GM21737 (cell line): ENCODE measurements at regions not wholly inside any gene's neighbourhood (a gene's known extent, or its start where the extent isn't known, plus 50 kb on each side); places are given as distances from the start of the nearest gene placed in this dataset.

ENCODE experiments used
- ATAC-seq: cut with Tn5 transposase; IDR thresholded peaks from one replicate; pipeline ENCODE4 v1.9.1; 2021; ENCODE audit warnings: mild to moderate bottlenecking, moderate library complexity; ENCODE audit not compliant: unreplicated experiment

GRCh38 chr15:85976102-85976501 lies 103.6 kb upstream of the AGBL1 start:
- no peak for ATAC-seq

DNA sequence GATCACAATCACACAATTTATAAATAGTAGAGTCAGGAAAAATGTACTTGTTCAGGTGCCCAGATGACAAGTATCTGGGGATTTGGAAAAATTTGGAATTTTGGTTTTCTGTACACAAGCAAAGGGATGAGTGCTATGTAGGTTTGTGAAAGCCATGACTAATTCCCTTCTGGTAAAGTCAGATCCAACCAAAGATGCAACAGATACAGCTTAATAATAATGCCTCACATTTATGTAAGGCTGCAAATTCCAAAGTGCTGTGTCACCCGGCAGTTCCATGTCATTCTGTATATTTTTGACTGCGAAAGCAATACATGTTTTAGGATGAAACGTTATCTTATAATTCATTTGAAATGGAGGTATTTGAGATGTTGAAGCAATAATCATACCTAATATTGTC lies 102.7 kb upstream of the AGBL1 start:
- no peak for ATAC-seq

DNA sequence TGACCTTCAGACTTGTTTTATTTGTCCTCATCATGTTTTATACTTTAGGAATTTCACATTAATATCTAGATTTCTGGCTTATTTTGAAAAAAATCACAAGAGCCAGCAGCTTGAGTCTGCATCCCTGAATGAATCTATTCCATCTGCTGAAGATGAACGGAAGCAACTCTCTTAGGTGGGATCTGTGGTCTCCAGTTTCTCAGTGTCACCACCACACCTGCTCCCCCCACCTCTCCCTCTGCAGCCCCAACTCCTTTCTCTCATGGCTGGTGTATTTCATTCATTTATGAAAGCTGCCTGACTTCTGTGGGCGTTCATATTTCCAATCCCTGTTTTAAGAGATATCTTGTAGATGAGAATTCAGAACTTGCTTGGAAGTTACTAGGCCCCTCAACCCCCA lies 102.1 kb upstream of the AGBL1 start:
- ATAC-seq: no peak

- no peak for ATAC-seq
These were observed 99.7 kb upstream of the AGBL1 start for GRCh38 chr15:85979929-85980328.

DNA sequence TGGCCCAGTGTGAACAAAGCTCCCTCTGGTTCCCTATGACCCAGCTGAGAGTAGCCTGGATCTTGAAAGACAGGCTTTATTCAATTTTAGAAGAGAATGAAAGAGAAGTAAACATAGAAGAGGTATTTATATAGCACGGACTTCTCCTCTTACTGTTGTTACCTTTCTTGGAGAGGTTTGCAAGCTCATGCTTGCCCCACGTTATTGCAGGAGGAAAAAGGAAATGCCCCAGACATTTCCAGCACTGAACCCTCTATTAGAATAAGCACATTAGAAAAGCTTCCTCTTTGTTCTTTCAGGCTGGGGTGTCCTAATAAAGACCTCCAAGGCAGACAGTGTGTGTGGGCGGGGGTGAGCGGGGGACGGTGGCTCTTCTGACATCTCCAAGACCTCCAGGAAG lies 98.7 kb upstream of the AGBL1 start:
- no peak for ATAC-seq

- ATAC-seq: no peak
These were observed 95.4 kb upstream of the AGBL1 start for GRCh38 chr15:85984241-85984640.

GRCh38 chr15:85986116-85986515 lies 93.6 kb upstream of the AGBL1 start:
- ATAC-seq: no peak

DNA sequence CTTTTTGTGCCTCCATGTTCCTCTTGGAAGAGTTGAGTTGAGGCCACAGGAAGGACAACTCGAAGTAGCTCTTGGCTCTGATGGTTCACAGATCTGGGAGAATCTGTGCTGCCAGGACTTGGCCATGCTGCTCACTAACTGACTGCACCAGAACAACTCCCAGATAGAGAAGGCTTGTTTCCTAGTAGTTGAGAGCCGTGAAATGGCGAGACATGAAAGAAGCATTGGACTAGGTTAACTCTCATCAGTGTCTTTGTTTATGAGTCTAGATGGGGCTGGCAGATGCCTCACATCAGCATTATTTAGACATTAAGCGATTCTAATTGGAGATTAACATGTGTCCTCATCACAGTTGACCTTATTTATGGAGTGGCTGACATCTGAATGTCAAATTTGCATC lies 92.9 kb upstream of the AGBL1 start:
- no peak for ATAC-seq

DNA sequence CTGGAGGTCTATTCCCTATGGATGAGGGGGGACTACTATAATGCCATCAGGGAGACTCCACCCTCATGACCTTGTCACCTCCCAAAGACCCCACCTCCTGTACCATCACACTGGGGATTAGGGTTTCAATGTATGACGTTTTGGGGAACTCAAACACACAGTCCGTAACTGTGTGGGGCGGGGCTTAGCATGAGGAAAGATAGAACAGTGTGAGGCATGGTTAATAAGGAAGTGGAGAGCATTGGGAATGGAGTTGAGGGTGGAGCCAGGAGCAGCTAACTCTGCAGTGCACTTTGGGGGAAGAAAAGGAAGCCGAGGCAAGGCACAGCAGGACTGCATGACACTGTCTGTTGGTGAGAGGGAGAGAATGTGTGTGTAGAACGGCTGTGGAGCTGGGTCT lies 90.9 kb upstream of the AGBL1 start:
- no peak for ATAC-seq

DNA sequence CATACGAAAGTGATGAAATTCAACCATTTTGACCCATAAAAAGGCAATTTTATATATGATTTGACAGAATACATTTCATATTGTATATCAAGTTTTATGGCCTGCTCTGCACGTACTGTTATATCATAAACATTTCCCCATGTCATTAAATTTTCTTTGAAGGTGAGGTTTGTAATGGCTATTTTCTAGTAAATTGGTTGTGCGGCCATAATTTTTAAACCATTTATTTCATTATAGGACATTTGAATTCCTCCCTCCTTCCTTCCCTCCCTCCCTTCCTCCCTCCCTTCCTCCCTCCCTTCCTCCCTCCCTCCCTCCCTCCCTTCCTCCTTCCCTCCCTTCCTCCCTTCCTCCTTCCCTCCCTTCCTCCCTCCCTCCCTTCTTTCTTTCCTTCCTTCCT lies 87.4 kb upstream of the AGBL1 start:
- ATAC-seq: no peak

GRCh38 chr15:85993116-85993515 lies 86.6 kb upstream of the AGBL1 start:
- ATAC-seq: no peak

- no peak for ATAC-seq
These were observed 82.1 kb upstream of the AGBL1 start for GRCh38 chr15:85997618-85998017.

DNA sequence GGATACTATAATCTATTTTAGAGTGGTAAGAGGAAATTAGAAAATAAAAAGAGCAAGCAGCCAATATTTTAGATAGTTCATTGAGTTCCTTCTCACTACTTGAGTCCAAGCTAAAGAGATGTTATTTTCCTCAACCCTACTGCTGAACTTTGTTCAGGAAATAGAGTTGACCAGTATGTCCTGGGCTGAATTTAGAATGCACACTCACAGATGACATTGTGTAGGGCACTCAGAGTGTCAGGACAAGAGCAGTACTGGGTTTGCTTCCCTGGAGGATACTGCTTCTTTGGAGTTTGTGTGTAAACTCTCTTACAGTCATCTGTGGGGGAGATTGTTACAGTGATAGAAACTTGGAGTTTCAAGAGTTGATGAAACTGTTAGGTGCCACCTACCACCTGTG lies 80.0 kb upstream of the AGBL1 start:
- no peak for ATAC-seq

- no peak for ATAC-seq
These were observed 78.5 kb upstream of the AGBL1 start for GRCh38 chr15:86001200-86001599.

DNA sequence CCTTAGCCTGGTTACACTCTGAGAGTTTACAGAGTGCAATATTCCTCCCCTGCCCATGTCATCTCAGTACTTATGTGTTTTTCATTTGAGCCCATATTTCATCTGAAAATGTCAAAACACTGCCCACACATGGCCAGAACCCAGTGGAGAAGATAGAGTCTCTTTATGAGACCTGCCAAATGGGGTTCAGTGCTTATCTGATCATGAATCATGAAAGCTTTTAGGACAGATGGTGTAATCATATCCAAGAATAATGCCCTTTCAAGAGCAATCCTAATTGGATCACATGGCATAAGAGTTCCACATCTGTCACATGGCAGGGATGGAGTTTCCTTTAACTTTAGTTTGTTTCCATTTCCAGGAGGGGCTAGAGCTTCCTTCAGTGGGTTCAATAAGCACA lies 77.2 kb upstream of the AGBL1 start:
- ATAC-seq: no peak

DNA sequence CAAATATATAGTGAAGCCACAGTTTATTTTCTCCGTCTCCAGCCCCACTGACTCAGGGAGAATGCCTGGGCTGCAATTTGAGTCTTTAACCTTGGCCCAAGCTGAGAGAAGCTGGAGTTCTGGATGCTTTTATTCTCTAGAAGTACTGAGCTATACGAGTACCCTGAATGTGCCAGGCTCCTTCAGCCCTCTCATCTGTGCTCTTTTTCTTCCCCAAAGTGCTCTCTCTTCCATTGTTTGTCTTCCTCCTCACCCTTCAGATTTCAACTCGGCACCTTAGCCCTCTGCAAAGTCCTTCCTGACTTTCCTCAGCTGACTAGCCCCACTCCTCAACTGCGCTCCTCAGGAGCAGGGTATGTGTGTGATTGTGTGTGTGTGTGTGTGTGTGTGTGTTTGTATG lies 75.6 kb upstream of the AGBL1 start:
- ATAC-seq: no peak

DNA sequence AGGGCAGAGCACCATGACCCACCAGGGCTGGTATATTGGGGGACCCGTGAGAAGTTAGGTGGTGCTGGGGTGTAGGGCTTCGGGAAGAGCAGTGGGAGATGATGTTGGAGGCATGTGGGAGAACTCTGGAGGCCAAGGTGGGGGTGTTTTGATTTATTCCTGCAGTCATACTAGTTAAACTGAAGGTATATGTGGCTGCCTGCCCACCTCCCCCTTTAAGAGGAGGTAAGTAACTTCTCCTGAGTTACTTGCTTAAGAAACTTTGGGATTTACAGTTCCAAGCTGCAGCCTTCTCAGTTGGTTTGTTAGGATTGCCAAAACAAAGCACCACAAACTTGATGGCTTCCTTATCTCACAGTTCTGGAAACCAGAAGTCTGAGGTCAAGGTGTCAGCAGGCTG lies 73.1 kb upstream of the AGBL1 start:
- no peak for ATAC-seq

DNA sequence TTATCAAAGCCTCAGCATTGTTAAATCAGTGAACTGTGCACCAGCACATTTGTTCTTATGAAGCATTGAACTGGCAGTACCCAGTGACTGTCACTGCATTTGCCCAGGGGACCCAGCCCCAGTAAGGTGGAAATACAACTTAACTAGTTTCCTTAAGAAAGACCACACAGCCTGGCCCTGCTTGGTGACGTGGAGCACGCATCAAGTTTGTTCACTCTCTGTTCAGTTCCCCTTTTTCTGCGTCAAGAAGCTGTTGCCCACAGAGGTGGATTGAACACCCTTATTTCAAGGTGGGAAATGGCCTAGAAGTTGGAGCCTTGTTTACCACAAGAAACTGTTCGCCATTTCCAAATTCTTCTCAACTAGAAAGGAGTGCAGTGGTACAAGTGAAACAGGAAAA lies 69.9 kb upstream of the AGBL1 start:
- no peak for ATAC-seq

DNA sequence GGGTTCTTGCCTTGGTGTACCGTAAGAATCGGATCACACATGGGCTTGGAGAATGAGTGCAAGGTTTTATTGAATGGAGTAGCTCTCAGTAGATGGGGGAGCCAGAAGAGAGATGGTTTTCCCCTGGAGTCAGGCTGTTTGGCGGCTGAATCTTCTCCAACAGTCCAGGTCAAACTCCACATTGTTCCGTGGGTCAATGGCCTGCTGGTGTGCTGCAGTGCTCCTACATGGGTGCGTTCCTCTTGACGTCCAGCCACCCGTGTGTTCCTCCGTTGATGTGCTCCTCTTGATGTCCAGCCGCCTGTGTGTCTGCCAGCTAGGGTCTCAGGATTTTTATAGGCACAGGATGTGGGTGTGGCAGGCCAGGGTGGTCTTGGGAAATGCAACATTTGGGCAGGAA lies 69.3 kb upstream of the AGBL1 start:
- ATAC-seq: no peak

GRCh38 chr15:86010891-86011290 lies 68.8 kb upstream of the AGBL1 start:
- ATAC-seq: no peak

GRCh38 chr15:86014016-86014415 lies 65.7 kb upstream of the AGBL1 start:
- no peak for ATAC-seq

- ATAC-seq: no peak
These were observed 62.9 kb upstream of the AGBL1 start for GRCh38 chr15:86016750-86017149.

- ATAC-seq: no peak
These were observed 61.0 kb upstream of the AGBL1 start for GRCh38 chr15:86018679-86019078.
